H1 (cell line): ENCODE measurements at regions not wholly inside any gene's neighbourhood (a gene's known extent, or its start where the extent isn't known, plus 50 kb on each side); places are given as distances from the start of the nearest gene placed in this dataset.

Experiments
- CTCF ChIA-PET: fragments of 300-600 bp; sonication (Branson Sonifier 250); formaldehyde crosslinking; loops from one replicate; lab custom pipeline; 2021; ENCODE audit not compliant: partially characterized antibody; lab: Charles Lee
- POLR2A ChIA-PET: fragments of 300-600 bp; sonication (Branson Sonifier 250); formaldehyde crosslinking; loops from one replicate; lab custom pipeline; 2021; ENCODE audit warnings: inconsistent platforms; ENCODE audit not compliant: partially characterized antibody; lab: Charles Lee
- DNase-seq, 2 experiments: peaks; one replicate each; pipeline versions ENCODE4 v3.0.0 to v3.0.0-alpha.2; 2010 to 2022; ENCODE audit warnings: low spot score in 2 of 2, low read depth in 1 of 2, mixed read lengths in 1 of 2
- FAIRE-seq: peaks from 2 replicates; lab custom pipeline; 2011; peaks lifted over from hg19 to GRCh38; lab: Jason Lieb, UNC
- H2AFZ ChIP-seq: 2 replicates; pipeline ENCODE4 v1.8.1; 2012; ENCODE audit warnings: low read length, inconsistent platforms
- H2AK5ac ChIP-seq: 2 replicates; pipeline ENCODE4 v1.6.1; 2013; ENCODE audit warnings: low read depth, low read length
- H2BK120ac ChIP-seq: replicated peaks from 2 replicates; pipeline ENCODE3; 2013; ENCODE audit warnings: low read depth, low read length, inconsistent platforms
- H2BK12ac ChIP-seq: 2 replicates; pipeline ENCODE4 v1.6.1; 2013; ENCODE audit warnings: low read depth, low read length
- H2BK15ac ChIP-seq: 2 replicates; pipeline ENCODE4 v1.6.1; 2013; ENCODE audit warnings: low read length
- H2BK20ac ChIP-seq: 2 replicates; pipeline ENCODE4 v1.6.1; 2013; ENCODE audit warnings: low read length
- H2BK5ac ChIP-seq: 2 replicates; pipeline ENCODE4 v1.6.1; 2013; ENCODE audit warnings: low read depth, low read length
- H3K14ac ChIP-seq: 2 replicates; pipeline ENCODE4 v1.6.1; 2013; ENCODE audit warnings: inconsistent platforms; ENCODE audit not compliant: insufficient read length
- H3K18ac ChIP-seq: 2 replicates; pipeline ENCODE4 v1.6.1; 2013; ENCODE audit warnings: low read length; ENCODE audit errors: extremely low read depth
- H3K23ac ChIP-seq: 2 replicates; pipeline ENCODE4 v1.6.1; 2013; ENCODE audit warnings: inconsistent platforms; ENCODE audit not compliant: insufficient read length
- H3K23me2 ChIP-seq: 2 replicates; pipeline ENCODE4 v1.6.1; 2013; ENCODE audit warnings: low read depth, low read length
- H3K27ac ChIP-seq: 2 replicates; pipeline ENCODE4 v1.6.1; 2011; ENCODE audit warnings: low read depth, low read length, inconsistent platforms
- H3K27me3 ChIP-seq, 4 experiments: replicated peaks in 1 of 4; 1 replicate in 1 of 4; 2 replicates in 3 of 4; pipeline versions ENCODE4 v1.6.1 to v1.8.1; 2011 to 2013; ENCODE audit warnings: low read length in 3 of 4, mild to moderate bottlenecking in 3 of 4, inconsistent platforms in 2 of 4, mixed read lengths in 2 of 4, moderate library complexity in 1 of 4; ENCODE audit not compliant: control insufficient read depth in 3 of 4, insufficient read depth in 3 of 4; ENCODE audit errors: extremely low read depth in 1 of 4
- H3K36me3 ChIP-seq, 4 experiments: 2 replicates each; pipeline versions ENCODE4 v1.6.1 to v1.8.1; 2011 to 2013; ENCODE audit warnings: mild to moderate bottlenecking in 4 of 4, low read length in 3 of 4, moderate library complexity in 2 of 4, control low read depth in 1 of 4, inconsistent platforms in 1 of 4; ENCODE audit not compliant: insufficient read depth in 4 of 4, control insufficient read depth in 2 of 4
- H3K4ac ChIP-seq: replicated peaks from 2 replicates; pipeline ENCODE3; 2013; ENCODE audit warnings: low read length, low read depth, mixed read lengths, inconsistent platforms; ENCODE audit not compliant: insufficient read length
- H3K4me1 ChIP-seq, 4 experiments: replicated peaks in 1 of 4; 1 replicate in 1 of 4; 2 replicates in 3 of 4; pipeline versions ENCODE4 v1.6.1 to v1.8.1; 2011 to 2013; ENCODE audit warnings: low read length in 3 of 4, inconsistent platforms in 2 of 4, mixed read lengths in 1 of 4; ENCODE audit not compliant: insufficient read depth in 4 of 4, control insufficient read depth in 3 of 4
- H3K4me2 ChIP-seq, 2 experiments: 2 replicates each; pipeline versions ENCODE4 v1.6.1 to v1.8.1; 2011 to 2013; ENCODE audit warnings: low read depth in 2 of 2, low read length in 2 of 2, control low read depth in 1 of 2, inconsistent platforms in 1 of 2, mild to moderate bottlenecking in 1 of 2; ENCODE audit not compliant: insufficient read depth in 1 of 2
- H3K4me3 ChIP-seq, 4 experiments: fragments of 200-600, 300-600 bp in 1 of 4; sonication (generic), shearing (Covaris generic), sonication (Bioruptor Twin) in 1 of 4; 2 replicates each; pipeline versions ENCODE4 v1.5.1 to v1.8.1; 2011 to 2016; ENCODE audit warnings: low read length in 4 of 4, low read depth in 3 of 4, control low read depth in 2 of 4, inconsistent platforms in 2 of 4, mild to moderate bottlenecking in 2 of 4, mixed read lengths in 1 of 4, moderate library complexity in 1 of 4; ENCODE audit not compliant: insufficient read depth in 2 of 4; ENCODE audit errors: extremely low read depth in 1 of 4
- H3K56ac ChIP-seq: replicated peaks from 2 replicates; pipeline ENCODE3; 2013; ENCODE audit warnings: low read depth, mild to moderate bottlenecking, mixed read lengths, low read length, inconsistent platforms; ENCODE audit not compliant: insufficient read length
- H3K79me1 ChIP-seq: 2 replicates; pipeline ENCODE4 v1.6.1; 2013; ENCODE audit warnings: low read depth, low read length, control low read depth
- H3K79me2 ChIP-seq, 2 experiments: 2 replicates each; pipeline versions ENCODE4 v1.6.1 to v1.8.1; 2012 to 2013; ENCODE audit warnings: low read length in 2 of 2, mild to moderate bottlenecking in 2 of 2, inconsistent platforms in 1 of 2; ENCODE audit not compliant: insufficient read depth in 2 of 2, control insufficient read depth in 1 of 2
- H3K9ac ChIP-seq, 4 experiments: replicated peaks in 1 of 4; 1 replicate in 1 of 4; 2 replicates in 3 of 4; pipeline versions ENCODE4 v1.6.1 to v1.8.1; 2011 to 2013; ENCODE audit warnings: low read depth in 3 of 4, low read length in 3 of 4, control low read depth in 2 of 4, mild to moderate bottlenecking in 2 of 4, moderate library complexity in 2 of 4, inconsistent platforms in 1 of 4; ENCODE audit errors: extremely low read depth in 1 of 4
- H3K9me3 ChIP-seq, 2 experiments: 2 replicates each; pipeline versions ENCODE4 v1.6.1 to v1.8.1; 2012 to 2013; ENCODE audit warnings: mild to moderate bottlenecking in 2 of 2, moderate library complexity in 2 of 2, control low read depth in 1 of 2, inconsistent platforms in 1 of 2, low read depth in 1 of 2, low read length in 1 of 2, mixed read lengths in 1 of 2; ENCODE audit not compliant: insufficient read depth in 2 of 2
- H4K20me1 ChIP-seq, 2 experiments: replicated peaks in 1 of 2; 2 replicates each; pipeline versions ENCODE3 to v1.8.1; 2011 to 2013; ENCODE audit warnings: inconsistent platforms in 2 of 2, low read length in 2 of 2, mild to moderate bottlenecking in 1 of 2; ENCODE audit not compliant: insufficient read depth in 2 of 2, control insufficient read depth in 1 of 2
- H4K5ac ChIP-seq: 2 replicates; pipeline ENCODE4 v1.6.1; 2013; ENCODE audit warnings: low read length, low read depth, mixed read lengths, inconsistent platforms; ENCODE audit not compliant: insufficient read length
- H4K8ac ChIP-seq: 2 replicates; pipeline ENCODE4 v1.8.0; 2013; ENCODE audit warnings: mild to moderate bottlenecking, moderate library complexity, low read length, inconsistent platforms; ENCODE audit not compliant: insufficient read depth; ENCODE audit errors: extremely low read depth
- H4K91ac ChIP-seq: replicated peaks from 2 replicates; pipeline ENCODE3; 2013; ENCODE audit warnings: low read length, mixed read lengths, inconsistent platforms; ENCODE audit not compliant: insufficient read length
- BCL11A ChIP-seq, 2 experiments: IDR thresholded peaks; one replicate each; pipeline ENCODE4 v1.6.1; 2011; ENCODE audit warnings: low read depth in 2 of 2, low read length in 2 of 2, mild to moderate bottlenecking in 2 of 2
- CBX5 ChIP-seq: fragments of 300-800, 300-1000 bp; sonication (generic); IDR thresholded peaks from 2 replicates; pipeline ENCODE4 v1.7.1; 2016; ENCODE audit warnings: antibody characterized with exemption, low read length, low read depth
- FOSL1 ChIP-seq: IDR thresholded peaks from 2 replicates; pipeline ENCODE4 v1.6.1; 2011; ENCODE audit warnings: mild to moderate bottlenecking, low read depth, low read length, moderate library complexity; ENCODE audit not compliant: insufficient read depth
- HDAC6 ChIP-seq: IDR thresholded peaks from one replicate; pipeline ENCODE4 v1.7.1; 2012; ENCODE audit warnings: low read depth, mild to moderate bottlenecking, inconsistent platforms, low read length, moderate library complexity
- JUND ChIP-seq: IDR thresholded peaks from 2 replicates; pipeline ENCODE4 v1.6.1; 2011; ENCODE audit warnings: mild to moderate bottlenecking, improper control_type of control experiment, low read length
- PHF8 ChIP-seq: fragments of 200-600 bp; sonication (generic); conservative IDR thresholded peaks from 2 replicates; pipeline ENCODE4 v1.7.1; 2012; ENCODE audit warnings: low read depth, mild to moderate bottlenecking, inconsistent platforms, low read length, moderate library complexity
- POU5F1 ChIP-seq: IDR thresholded peaks from 2 replicates; pipeline ENCODE4 v1.6.1; 2011; ENCODE audit warnings: low read depth, mild to moderate bottlenecking, low read length, moderate library complexity
- RBBP5 ChIP-seq: IDR thresholded peaks from 2 replicates; pipeline ENCODE4 v1.7.1; 2012; ENCODE audit warnings: low read depth, mild to moderate bottlenecking, inconsistent platforms, low read length, moderate library complexity, borderline replicate concordance
- SIX5 ChIP-seq: IDR thresholded peaks from 2 replicates; pipeline ENCODE4 v1.6.1; 2011; ENCODE audit warnings: mild to moderate bottlenecking, low read depth, low read length
- SP4 ChIP-seq: IDR thresholded peaks from 2 replicates; pipeline ENCODE4 v1.6.1; 2012; ENCODE audit warnings: low read length, inconsistent platforms
- SUZ12 ChIP-seq: fragments of 200-600 bp; sonication (generic); IDR thresholded peaks from 2 replicates; pipeline ENCODE4 v1.6.1; 2012; ENCODE audit warnings: mild to moderate bottlenecking, inconsistent platforms, low read length, moderate library complexity, mixed read lengths
- TAF1 ChIP-seq: IDR thresholded peaks from 2 replicates; pipeline ENCODE4 v1.6.1; 2011; ENCODE audit warnings: mild to moderate bottlenecking, low read depth, low read length
- TAF7 ChIP-seq: optimal IDR thresholded peaks from 2 replicates; pipeline ENCODE3; 2011; ENCODE audit warnings: low read depth, mild to moderate bottlenecking, inconsistent platforms, low read length, moderate library complexity, borderline replicate concordance
- TEAD4 ChIP-seq: IDR thresholded peaks from 2 replicates; pipeline ENCODE4 v1.6.1; 2012; ENCODE audit warnings: low read depth, low read length, inconsistent platforms, mixed read lengths
- WGBS, 2 experiments: shearing (Covaris generic) in 1 of 2; methylation state at CpG; one replicate each; pipeline versions ENCODE4 v1.1.6 to v1.1.7; 2013 to 2015; ENCODE audit warnings: low lambda C conversion rate in 2 of 2, mixed read lengths in 2 of 2, inconsistent platforms in 1 of 2, low coverage in 1 of 2, missing lambda C conversion rate in 1 of 2; ENCODE audit not compliant: insufficient replicate concordance in 2 of 2, insufficient coverage in 1 of 2, insufficient read length in 1 of 2; ENCODE audit errors: extremely low coverage in 1 of 2, missing lambda C conversion rate in 1 of 2; 5-methylcytosine and 5-hydroxymethylcytosine counted together

DNA sequence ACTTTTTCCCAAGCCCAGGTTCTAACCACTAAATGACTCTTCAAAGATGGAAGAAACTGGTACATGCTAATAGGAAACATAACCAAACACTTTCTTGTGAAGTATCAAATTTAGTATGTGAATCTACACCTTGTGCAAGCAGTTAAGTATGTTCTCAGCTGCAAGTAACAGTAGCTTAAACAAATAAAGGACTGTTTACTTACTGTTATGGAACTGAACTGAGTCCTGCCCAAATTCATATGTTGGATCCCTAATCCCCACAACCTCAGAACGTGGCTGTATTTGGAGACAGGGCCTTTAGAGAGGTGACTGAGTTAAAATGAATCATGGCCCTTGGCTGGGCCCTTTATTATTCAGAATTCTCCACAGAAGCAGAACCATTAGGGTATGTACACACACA, 178.7 kb downstream of the KDR start:
- no peak overlapping the region for H2BK15ac ChIP-seq
- no peak for DNase-seq
- H2BK20ac ChIP-seq = no peak overlapping the region
- no peak overlapping the region for H3K56ac ChIP-seq
- POLR2A ChIA-PET = no interaction called here
- TF ChIP-seq SUZ12 (no peak), SIX5 (no peak), CBX5 (no peak), PHF8 (no peak), POU5F1 (no peak), SP4 (no peak), FOSL1 (no peak), TEAD4 (no peak), TAF1 (no peak), JUND (no peak), BCL11A (IDR thresholded peaks at IDR 0.05; ENCODE audit: low read depth in 2 of 2, low read length in 2 of 2) (no peak), HDAC6 (no peak), RBBP5 (no peak), TAF7 (no peak)
- no peak overlapping the region for H3K4me2 ChIP-seq
- H2BK5ac ChIP-seq = no peak overlapping the region
- no peak overlapping the region for H3K4me3 ChIP-seq
- no peak overlapping the region for H4K5ac ChIP-seq
- no peak overlapping the region for H3K9ac ChIP-seq
- H2AK5ac ChIP-seq = no peak overlapping the region
- H3K9me3 ChIP-seq = no peaks in the 10 kb centered on the region
- no peaks in the 10 kb centered on the region for H3K23me2 ChIP-seq
- H2BK120ac ChIP-seq = no peak overlapping the region
- H4K91ac ChIP-seq = no peak overlapping the region
- H3K79me2 ChIP-seq = no peaks in the 10 kb centered on the region
- no peak overlapping the region for H3K18ac ChIP-seq
- H2BK12ac ChIP-seq = no peak overlapping the region
- H3K14ac ChIP-seq = no peak overlapping the region
- H3K4me1 ChIP-seq = no peaks in the 10 kb centered on the region
- H3K36me3 ChIP-seq = no peaks in the 10 kb centered on the region
- CTCF ChIA-PET = interaction anchor here (0.6 to 1.9 kb wide), 6 partner anchors 9 to 628 kb away, joined by 3 to 7 read pairs (median 4); no protein-coding TSS in a partner anchor
- no peak overlapping the region for H3K4ac ChIP-seq
- H3K79me1 ChIP-seq = no peaks in the 10 kb centered on the region
- no peak overlapping the region for H4K8ac ChIP-seq
- no peaks in the 10 kb centered on the region for H4K20me1 ChIP-seq
- H2AFZ ChIP-seq = no peak overlapping the region
- H3K23ac ChIP-seq = no peak overlapping the region
- FAIRE-seq = no peak
- WGBS, 2 experiments = 83% methylated on average over 1 of the region's 1 CpG; no CpG with 5 or more reads in 1 of the 2 experiments
- H3K27ac ChIP-seq = no peak overlapping the region
- no peaks in the 10 kb centered on the region for H3K27me3 ChIP-seq
